SKM-1 (cell line): ENCODE measurements at regions not wholly inside any gene's neighbourhood (a gene's known extent, or its start where the extent isn't known, plus 50 kb on each side); places are given as distances from the start of the nearest gene placed in this dataset.

Experiments used
- DNase-seq: peaks from one replicate; lab custom pipeline; 2025; ENCODE audit not compliant: unreplicated experiment; lab: John Stamatoyannopoulos, UW

- DNase-seq: no peak
Measured at GRCh38 chr6:43923376-43924221, 153.6 kb downstream of the VEGFA start.

DNA sequence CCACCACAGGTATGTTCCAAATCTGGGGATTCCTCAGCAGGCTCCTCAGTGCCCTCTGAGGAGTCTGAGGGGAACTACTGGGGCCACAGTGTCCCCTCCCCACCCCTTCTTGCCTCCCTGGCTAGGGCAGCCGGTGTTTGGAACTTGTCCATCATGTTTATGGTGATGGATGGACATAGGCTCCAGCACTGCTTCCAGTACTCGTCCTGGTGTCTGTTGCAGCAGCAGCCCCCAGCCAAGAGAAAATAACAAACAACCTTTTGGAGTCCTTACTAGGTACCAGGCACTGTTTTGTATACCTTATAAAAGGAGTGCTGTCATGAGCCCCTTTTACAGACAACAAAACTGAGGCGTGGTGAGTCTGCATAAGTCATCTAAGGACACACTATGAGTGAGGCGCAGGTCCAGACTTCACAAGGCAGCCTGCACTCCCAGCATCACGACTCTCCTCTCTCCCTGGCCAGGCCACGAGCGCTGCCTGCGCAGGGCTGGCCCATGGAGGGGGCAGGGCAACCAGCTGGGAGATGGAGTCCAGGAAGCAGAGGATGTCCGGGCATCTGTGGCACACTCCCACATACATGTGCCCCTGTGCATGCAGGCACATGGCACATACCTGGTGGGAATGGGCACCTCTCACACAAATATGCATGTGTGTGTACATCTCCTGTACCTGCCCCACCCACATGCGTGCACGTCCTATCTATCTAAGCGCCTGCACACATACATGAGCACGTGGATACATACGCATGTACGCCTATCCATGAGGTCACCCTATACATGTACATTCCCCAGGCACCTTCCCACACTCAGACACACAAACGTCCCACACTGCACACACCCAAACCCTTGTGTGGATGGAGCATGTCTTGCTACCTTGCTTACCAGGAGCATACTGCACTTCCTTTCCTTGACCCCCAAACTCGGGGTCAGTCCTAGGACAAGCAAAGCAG, 152.7 kb downstream of the VEGFA start:
- no peak for DNase-seq

DNA sequence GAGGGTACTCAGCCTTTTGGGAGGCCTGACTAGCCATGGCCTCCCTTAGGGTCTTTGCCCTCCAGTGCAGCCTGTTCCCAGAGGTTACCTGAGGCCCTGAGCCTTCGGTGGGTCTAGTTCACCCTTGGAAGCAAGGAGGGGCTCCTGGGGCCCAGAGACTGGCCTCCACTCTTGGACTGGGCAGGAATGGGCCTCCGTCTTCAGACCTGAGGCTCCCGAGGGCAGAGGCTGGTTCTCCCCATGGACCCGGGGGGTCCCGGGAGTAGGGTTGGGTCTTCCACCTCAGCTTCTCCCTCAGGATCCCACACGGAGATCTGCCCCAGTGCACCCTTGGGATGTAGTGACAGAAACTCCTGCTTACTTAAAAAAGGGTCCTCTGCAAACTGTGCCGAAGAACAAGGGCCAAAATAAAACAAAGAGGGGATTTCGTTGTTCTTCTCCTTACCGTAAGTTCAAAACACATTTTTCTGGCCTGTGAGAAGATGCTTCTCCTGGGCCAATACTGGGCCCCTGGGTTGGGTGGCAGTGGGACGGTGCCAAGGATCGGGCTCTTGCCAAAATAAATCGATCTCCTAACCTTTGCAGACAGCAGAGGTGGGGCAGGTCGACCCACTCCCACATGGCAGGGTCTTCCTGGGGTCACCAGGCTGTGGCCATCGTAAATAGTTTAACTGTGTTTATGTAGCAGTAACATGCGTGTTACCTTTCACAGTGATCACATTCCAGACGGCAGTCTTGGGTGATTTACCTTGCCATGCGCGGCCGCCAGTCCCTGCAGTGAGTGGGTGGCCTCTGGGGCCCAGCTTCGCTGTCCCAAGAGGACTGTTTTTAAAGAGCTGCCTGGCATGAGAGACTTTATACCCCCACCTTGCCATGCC, 151.8 kb downstream of the VEGFA start:
- no peak for DNase-seq

GRCh38 chr6:43921039-43921438, 151.0 kb downstream of the VEGFA start:
- DNase-seq: no peak

- no peak for DNase-seq
Measured at GRCh38 chr6:43919774-43920173, 149.8 kb downstream of the VEGFA start.

GRCh38 chr6:43917878-43918382, 147.9 kb downstream of the VEGFA start:
- no peak for DNase-seq

GRCh38 chr6:43916924-43917877, 147.2 kb downstream of the VEGFA start:
- DNase-seq: no peak

DNA sequence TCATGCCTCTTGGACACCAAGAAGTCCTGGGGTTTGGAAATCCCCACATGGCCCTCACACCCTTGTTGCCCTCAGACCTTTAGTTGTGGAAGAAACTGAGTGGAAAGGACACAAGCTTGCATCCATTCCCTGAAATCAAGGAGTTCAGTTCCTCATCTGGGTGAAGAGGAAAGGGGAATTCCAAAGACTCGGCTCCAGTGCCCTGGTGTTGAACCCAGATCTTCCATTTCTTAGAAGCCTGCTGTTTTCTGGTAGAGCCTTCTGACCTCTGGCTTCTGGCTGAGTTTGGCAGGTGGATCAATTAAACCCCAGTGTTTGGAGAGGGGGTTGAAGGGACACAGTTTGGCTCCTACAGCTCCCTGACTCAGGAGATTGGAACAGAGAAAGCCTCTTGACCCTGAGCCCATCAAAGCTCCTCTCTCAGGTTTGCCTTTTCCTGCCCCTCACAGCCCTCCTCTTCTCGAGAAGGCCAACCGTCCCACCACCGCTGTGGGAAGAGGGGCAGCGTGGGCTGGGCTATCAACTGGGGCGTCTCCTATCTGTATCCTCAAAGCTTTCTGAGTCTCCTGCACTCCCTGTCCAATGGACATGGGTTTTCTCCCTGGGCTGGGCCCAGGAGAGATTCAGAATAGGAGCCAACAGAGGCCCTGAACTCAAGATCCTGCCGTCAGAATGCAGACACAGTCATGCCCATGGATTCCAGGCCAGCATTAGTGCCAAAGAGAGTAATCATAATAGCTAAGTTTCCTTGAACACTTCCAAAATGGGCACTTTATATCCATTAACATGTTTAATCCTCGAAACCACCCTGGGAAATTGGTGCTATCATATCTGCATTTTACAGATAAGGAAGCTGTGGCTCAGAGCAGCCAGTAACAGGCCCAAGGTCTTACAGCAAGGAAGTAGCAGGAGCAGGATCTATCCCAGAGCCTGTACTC, 146.2 kb downstream of the VEGFA start:
- no peak for DNase-seq

DNA sequence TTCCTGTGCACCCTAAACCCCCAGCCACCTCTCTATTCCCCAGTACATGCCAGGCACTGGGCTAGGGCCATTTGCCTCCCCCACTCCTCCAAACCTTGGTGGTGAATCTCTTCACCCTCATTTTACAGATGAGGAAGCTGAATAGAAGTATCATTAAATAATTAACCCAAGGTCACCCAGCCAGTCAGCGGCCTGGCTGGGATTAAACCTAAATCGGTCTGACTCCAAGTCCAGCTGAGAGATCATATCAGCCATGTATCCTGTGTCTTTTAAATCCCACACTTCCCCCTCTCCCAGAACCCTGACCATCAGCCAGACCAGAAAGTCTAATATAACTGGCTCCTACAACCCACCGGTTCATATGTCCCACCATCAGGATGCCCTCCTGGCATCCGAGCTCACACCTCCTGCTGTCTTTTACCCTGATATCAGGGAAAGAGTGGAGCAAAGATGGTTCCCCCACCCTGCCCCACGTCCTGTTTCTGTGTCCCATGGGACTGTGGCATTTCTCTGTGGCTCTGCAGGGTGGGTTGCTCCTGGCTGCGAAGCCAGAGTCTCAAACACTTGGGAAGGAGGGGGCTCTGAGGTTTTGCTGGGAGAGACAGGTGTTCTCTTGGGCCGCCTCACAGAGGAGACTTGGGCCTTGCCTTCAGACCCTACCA, 145.3 kb downstream of the VEGFA start:
- DNase-seq: no peak

DNA sequence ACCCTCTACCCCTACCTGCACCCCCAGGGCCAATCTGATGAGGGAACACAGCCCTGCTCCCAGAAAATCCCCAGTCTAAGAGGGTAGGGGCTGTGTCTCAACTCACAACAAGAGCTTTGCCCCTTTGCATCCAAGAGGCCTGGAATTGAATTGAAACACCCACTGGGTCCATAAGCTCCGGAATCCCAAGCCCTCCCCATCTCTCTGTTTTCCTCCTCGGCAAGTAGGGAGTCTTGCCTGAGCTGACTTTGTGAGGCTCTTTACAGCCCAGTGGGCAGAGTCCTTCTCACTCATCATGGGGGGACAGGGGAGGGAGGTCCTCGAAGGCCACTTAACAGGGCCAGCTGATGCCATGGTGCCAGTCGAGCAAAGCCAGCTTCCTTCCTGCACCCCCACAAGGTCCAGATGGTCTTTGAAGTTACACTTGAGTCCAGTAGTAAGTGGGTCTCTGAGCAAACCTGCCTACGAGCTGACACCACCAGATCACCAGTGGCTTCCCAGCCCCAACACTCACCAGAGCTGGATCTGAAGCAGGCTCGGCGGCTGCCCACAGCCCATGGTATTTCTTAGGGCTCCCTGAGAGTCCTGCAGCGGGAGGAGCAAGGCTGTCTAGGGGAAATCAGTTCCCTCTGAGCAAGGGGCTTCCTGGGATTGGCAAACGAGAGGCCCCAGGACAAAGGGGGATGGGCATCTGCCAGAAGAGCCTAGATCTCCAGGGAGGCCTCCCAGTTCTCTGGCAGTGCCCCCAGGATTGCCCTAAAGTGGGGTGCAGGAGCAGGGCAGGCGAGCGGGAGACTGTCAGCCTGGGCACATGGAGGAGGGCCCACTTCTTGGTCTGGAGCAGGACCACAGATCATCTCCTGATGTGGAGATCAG, 144.5 kb downstream of the VEGFA start:
- DNase-seq: no peak

DNA sequence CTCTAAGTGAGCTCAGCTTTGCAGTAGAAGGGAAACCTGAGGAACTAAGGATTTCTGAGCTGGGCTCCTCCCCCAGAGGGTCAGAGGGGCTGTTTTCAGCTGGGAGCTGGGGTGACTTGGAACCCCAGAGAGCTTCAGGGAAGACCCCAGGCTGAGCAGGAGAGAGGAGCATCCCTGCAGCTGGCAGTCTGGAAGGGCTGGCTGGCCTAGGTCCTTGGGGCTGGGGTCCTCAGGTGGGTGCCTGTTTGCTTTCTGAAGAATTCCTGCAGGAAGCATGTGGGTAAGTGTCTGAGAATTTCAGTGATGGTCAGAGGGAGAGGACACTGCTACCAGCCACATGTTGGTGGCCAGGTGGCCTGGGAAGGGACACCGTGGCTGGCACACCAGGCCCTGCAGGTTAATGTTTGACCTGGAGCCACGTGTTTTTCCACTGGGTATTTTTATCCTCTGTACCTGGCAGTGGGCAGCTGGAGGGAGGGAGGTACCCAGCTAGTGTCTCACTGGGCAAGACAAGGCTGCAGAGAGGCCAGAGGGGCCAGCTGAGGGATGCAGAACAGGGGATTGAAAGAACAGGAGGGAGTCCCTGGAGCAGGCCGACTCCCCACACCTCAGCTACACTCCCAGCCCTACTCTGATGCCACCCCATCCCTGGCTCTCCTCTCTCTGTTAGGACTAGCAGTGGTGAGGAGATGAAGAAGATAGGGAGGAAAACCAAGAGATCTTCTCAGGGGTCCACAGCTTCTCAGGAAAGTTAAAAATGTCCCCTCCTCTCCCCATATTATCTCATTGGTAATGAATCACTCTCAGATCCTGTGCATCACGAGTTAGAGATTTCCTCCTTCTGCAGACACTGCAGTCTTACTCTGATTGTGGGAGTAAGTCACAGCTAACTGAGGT, 143.6 kb downstream of the VEGFA start:
- no peak for DNase-seq

GRCh38 chr6:43912598-43913371, 142.8 kb downstream of the VEGFA start:
- no peak for DNase-seq

DNA sequence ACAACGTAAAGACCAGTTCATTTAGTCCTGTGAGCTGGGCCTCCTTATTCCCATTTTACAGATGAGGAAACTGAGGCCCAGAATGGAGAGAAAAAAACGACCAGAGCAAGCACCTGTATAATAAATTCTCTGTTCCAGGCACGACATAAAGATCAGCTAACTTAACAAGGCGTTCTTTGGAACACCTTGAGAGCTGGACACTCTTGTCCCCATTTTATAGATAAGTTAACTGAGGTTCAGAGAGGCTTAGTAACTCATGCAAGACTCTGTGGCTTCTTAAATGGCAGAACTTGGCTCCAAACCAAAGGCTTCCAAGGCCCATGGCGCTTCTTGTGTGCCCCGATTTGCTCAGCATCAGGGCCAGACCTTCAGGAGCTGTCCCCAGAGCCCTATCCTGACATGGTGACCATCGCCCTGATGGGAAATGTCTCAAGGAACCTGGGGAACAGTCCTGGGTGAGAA, 142.1 kb downstream of the VEGFA start:
- no peak for DNase-seq

DNA sequence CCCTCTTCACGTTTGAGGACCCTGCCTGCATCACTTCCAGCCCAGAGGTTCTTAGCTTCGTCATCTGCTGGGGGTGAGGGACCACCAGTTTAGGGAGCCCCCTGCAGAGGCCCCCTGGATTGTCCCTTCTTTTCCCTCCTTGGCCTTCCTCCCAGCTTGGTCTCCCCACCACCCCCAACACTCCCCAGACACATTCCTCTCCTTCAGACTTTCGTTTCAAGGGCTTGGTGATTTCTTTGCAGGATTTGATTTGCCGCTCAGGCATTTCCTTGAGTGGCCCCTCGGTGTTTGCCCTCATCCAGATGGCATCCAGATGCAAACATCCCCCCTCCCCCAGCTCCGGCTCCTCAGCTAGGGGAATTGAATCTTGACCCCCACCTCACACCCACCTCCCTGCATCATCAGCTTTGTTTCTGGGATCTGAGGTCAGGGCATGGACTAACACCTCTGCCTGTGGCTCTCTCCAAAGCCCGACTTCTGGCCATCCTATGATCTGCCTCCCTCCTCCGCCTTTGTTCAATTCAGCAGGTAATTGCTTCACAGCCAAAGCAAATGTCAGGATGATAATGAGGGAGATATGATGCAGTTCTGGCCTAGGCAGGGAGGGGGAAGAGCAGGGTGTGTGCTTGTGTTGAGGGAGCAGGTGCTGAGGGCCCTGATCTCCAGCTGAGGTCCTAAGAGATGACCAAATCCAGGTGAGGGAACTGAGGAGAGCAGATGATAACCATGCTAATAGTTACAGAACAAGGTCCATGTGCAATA, 141.5 kb downstream of the VEGFA start:
- DNase-seq: no peak
